Naive thymus-derived CD8-positive, alpha-beta T cell (primary cell): ENCODE measurements at regions not wholly inside any gene's neighbourhood (a gene's known extent, or its start where the extent isn't known, plus 50 kb on each side); places are given as distances from the start of the nearest gene placed in this dataset.

Experiments
- ATAC-seq, 2 donors: fragments of 150-1000 bp; cut with Tn5 transposase in 1 of 2; sonication (Bioruptor Pico), chemical (Tn5 transposase) in 1 of 2; 1 replicate in 1 of 2; 2 replicates in 1 of 2; pipeline ENCODE4 v1.10.0; 2021; ENCODE audit warnings: mild to moderate bottlenecking in 2 of 2, moderate library complexity in 2 of 2
- POLR2A ChIA-PET: fragments of 350-600 bp; sonication (Branson Sonifier 250); formaldehyde crosslinking; loops from one replicate; lab custom pipeline; 2021; ENCODE audit warnings: antibody characterized with exemption; lab: Charles Lee
- DNase-seq, 10 donors: peaks; one replicate each; pipeline versions ENCODE4 v3.0.0 to v3.0.0-alpha.2; 2020 to 2022
- H3K27ac Mint-ChIP-seq, 10 donors: one replicate each; pipeline ENCODE4 v1.8.0; 2020 to 2022; ENCODE audit warnings: mild to moderate bottlenecking in 10 of 10, mixed read lengths in 10 of 10, moderate library complexity in 4 of 10, inconsistent platforms in 1 of 10
- H3K27me3 Mint-ChIP-seq, 5 donors: one replicate each; pipeline ENCODE4 v1.8.0; 2021 to 2022; ENCODE audit warnings: mixed read lengths in 5 of 5
- H3K36me3 Mint-ChIP-seq, 3 donors: one replicate each; pipeline ENCODE4 v1.8.0; 2020 to 2022; ENCODE audit warnings: mixed read lengths in 3 of 3, mild to moderate bottlenecking in 2 of 3, inconsistent platforms in 1 of 3
- H3K4me1 Mint-ChIP-seq, 4 donors: one replicate each; pipeline ENCODE4 v1.8.0; 2021 to 2022; ENCODE audit warnings: mixed read lengths in 4 of 4
- H3K4me3 Mint-ChIP-seq, 10 donors: one replicate each; pipeline ENCODE4 v1.8.0; 2020 to 2022; ENCODE audit warnings: mild to moderate bottlenecking in 10 of 10, mixed read lengths in 10 of 10, moderate library complexity in 6 of 10, inconsistent platforms in 1 of 10
- H3K9me3 Mint-ChIP-seq, 9 donors: one replicate each; pipeline ENCODE4 v1.8.0; 2020 to 2022; ENCODE audit warnings: mixed read lengths in 9 of 9, mild to moderate bottlenecking in 3 of 9, inconsistent platforms in 1 of 9, moderate library complexity in 1 of 9

- no peak for DNase-seq
- no peak overlapping the region for H3K27ac Mint-ChIP-seq
- peaks cover 0 to 11% (median 6%) of the 10 kb centered on the region in 5 donors for H3K27me3 Mint-ChIP-seq
- peaks cover 0 to 7% (median 4%) of the 10 kb centered on the region in 3 donors for H3K36me3 Mint-ChIP-seq
- no peaks in the 10 kb centered on the region for H3K4me1 Mint-ChIP-seq
- H3K9me3 Mint-ChIP-seq: peaks cover 0 to 1% (median 0%) of the 10 kb centered on the region in 9 donors
- POLR2A ChIA-PET: no interaction called here
- ATAC-seq: no peak
- no peak overlapping the region for H3K4me3 Mint-ChIP-seq
Measured at GRCh38 chr4:37528166-37528885, 157.8 kb downstream of the RELL1 start.

- no peak for ATAC-seq
- peaks cover 0 to 20% (median 7%) of the 10 kb centered on the region in 3 donors for H3K36me3 Mint-ChIP-seq
- no peak overlapping the region for H3K4me3 Mint-ChIP-seq
- H3K27me3 Mint-ChIP-seq: peaks cover under 1 to 11% (median 4%) of the 10 kb centered on the region in 5 donors
- POLR2A ChIA-PET: no interaction called here
- no peaks in the 10 kb centered on the region for H3K4me1 Mint-ChIP-seq
- no peak overlapping the region for H3K27ac Mint-ChIP-seq
- peaks cover 6 to 30% (median 19%) of the 10 kb centered on the region in 9 donors for H3K9me3 Mint-ChIP-seq
- DNase-seq: no peak
Measured at GRCh38 chr4:37524267-37524666, 161.9 kb downstream of the RELL1 start.

GRCh38 chr4:37522996-37523395 is 163.2 kb downstream of the RELL1 start:
- ATAC-seq (no peak), DNase-seq (no peak)
- Mint-ChIP-seq H3K4me3 (no peak overlapping the region), H3K27me3 (peaks cover 0 to 11% (median 4%) of the 10 kb centered on the region in 5 donors), H3K4me1 (no peaks in the 10 kb centered on the region), H3K36me3 (peaks cover 0 to 27% (median 9%) of the 10 kb centered on the region in 3 donors), H3K9me3 (peaks cover 9 to 38% (median 26%) of the 10 kb centered on the region in 9 donors), H3K27ac (no peak overlapping the region)
- POLR2A ChIA-PET: no interaction called here

- Mint-ChIP-seq H3K36me3 (peaks cover 0 to 43% (median 8%) of the 10 kb centered on the region in 3 donors), H3K27me3 (peaks cover 0 to 8% (median 0%) of the 10 kb centered on the region in 5 donors), H3K4me1 (no peaks in the 10 kb centered on the region), H3K27ac (no peak overlapping the region), H3K4me3 (no peak overlapping the region), H3K9me3 (peaks cover 21 to 77% (median 45%) of the 10 kb centered on the region in 9 donors)
- DNase-seq (no peak), ATAC-seq (no peak)
- POLR2A ChIA-PET: no interaction called here
Measured at GRCh38 chr4:37517326-37517725, 168.8 kb downstream of the RELL1 start.

- DNase-seq: no peak
- peaks cover 21 to 72% (median 39%) of the 10 kb centered on the region in 9 donors for H3K9me3 Mint-ChIP-seq
- ATAC-seq: no peak
- peaks cover 0 to 45% (median 11%) of the 10 kb centered on the region in 3 donors for H3K36me3 Mint-ChIP-seq
- H3K27me3 Mint-ChIP-seq: peaks cover 0 to 5% (median 1%) of the 10 kb centered on the region in 5 donors
- H3K4me1 Mint-ChIP-seq: no peaks in the 10 kb centered on the region
- no peak overlapping the region for H3K4me3 Mint-ChIP-seq
- no peak overlapping the region for H3K27ac Mint-ChIP-seq
- POLR2A ChIA-PET: no interaction called here
Measured at GRCh38 chr4:37516057-37516775, 170.0 kb downstream of the RELL1 start.

- H3K36me3 Mint-ChIP-seq: peaks cover 2 to 42% (median 17%) of the 10 kb centered on the region in 3 donors
- H3K4me3 Mint-ChIP-seq: no peak overlapping the region
- no peak overlapping the region for H3K27ac Mint-ChIP-seq
- DNase-seq (no peak), ATAC-seq (no peak)
- peaks cover 8 to 73% (median 29%) of the 10 kb centered on the region in 9 donors for H3K9me3 Mint-ChIP-seq
- H3K27me3 Mint-ChIP-seq: peaks cover 12 to 47% (median 16%) of the 10 kb centered on the region in 5 donors
- peaks cover 0 to 1% (median 0%) of the 10 kb centered on the region in 4 donors for H3K4me1 Mint-ChIP-seq
- POLR2A ChIA-PET: no interaction called here
Measured at GRCh38 chr4:37510626-37511025, 175.6 kb downstream of the RELL1 start.

- ATAC-seq (no peak), DNase-seq (no peak)
- Mint-ChIP-seq H3K9me3 (peaks cover 9 to 90% (median 45%) of the 10 kb centered on the region in 9 donors), H3K4me1 (no peaks in the 10 kb centered on the region), H3K27ac (peak overlapping the region in 1 of 10 donors; percentile 8), H3K4me3 (no peak overlapping the region), H3K27me3 (peaks cover 11 to 53% (median 23%) of the 10 kb centered on the region in 5 donors), H3K36me3 (peaks cover 0 to 46% (median 4%) of the 10 kb centered on the region in 3 donors)
- POLR2A ChIA-PET: no interaction called here
Measured at GRCh38 chr4:37503261-37503660, 182.9 kb downstream of the RELL1 start.

- Mint-ChIP-seq H3K27me3 (peaks cover 9 to 41% (median 15%) of the 10 kb centered on the region in 5 donors), H3K4me1 (no peaks in the 10 kb centered on the region), H3K9me3 (peaks cover 11 to 92% (median 48%) of the 10 kb centered on the region in 9 donors), H3K27ac (no peak overlapping the region), H3K36me3 (peaks cover 0 to 41% (median 0%) of the 10 kb centered on the region in 3 donors), H3K4me3 (no peak overlapping the region)
- DNase-seq (no peak), ATAC-seq (no peak)
- POLR2A ChIA-PET: no interaction called here
Measured at GRCh38 chr4:37502070-37502469, 184.1 kb downstream of the RELL1 start.
